ENCODE measurements at regions not wholly inside any gene's neighbourhood (a gene's known extent, or its start where the extent isn't known, plus 50 kb on each side); places are given as distances from the start of the nearest gene placed in this dataset.

DNA sequence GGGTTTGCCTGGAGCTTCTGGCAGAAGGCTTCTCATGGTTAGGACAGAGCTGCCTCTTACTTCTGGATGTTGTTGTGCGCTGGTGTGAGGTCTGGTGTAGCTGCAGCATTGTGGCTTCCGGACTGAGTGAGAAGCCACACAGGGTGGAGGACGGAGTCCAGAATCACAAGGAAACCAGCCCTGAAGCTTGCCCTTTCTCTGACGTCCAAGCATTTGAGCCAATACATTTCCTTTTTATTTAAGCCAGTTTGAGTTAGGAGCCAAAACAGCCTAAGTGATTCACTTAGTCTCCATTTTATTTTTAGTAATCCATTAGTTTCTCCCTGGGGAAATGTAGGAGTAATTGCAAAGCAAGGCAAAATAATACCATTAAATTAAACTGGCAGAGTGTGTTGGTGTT, 402.4 kb upstream of the RGS6 start:
- no peaks in the 10 kb centered on the region for H3K36me3 ChIP-seq
- H3K4me3 ChIP-seq, result no peak overlapping the region
- H3K9me3 ChIP-seq, result no peaks in the 10 kb centered on the region
- 70% methylated on average over 4 of the region's 4 CpGs; no CpG with 5 or more reads in 1 of the 2 donors for WGBS, 2 donors (ENCODE audit: low coverage in 1 of 2)
- H3K27me3 ChIP-seq, result no peaks in the 10 kb centered on the region
- TF ChIP-seq, protein P1, sequence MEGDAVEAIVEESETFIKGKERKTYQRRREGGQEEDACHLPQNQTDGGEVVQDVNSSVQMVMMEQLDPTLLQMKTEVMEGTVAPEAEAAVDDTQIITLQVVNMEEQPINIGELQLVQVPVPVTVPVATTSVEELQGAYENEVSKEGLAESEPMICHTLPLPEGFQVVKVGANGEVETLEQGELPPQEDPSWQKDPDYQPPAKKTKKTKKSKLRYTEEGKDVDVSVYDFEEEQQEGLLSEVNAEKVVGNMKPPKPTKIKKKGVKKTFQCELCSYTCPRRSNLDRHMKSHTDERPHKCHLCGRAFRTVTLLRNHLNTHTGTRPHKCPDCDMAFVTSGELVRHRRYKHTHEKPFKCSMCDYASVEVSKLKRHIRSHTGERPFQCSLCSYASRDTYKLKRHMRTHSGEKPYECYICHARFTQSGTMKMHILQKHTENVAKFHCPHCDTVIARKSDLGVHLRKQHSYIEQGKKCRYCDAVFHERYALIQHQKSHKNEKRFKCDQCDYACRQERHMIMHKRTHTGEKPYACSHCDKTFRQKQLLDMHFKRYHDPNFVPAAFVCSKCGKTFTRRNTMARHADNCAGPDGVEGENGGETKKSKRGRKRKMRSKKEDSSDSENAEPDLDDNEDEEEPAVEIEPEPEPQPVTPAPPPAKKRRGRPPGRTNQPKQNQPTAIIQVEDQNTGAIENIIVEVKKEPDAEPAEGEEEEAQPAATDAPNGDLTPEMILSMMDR (IDR thresholded peaks at IDR 0.05), result no peak
- intact Hi-C loops (cut with DNase I; ENCODE audit: low total_unique reads), result no loop called here
- H3K4me1 ChIP-seq, result no peaks in the 10 kb centered on the region
- no peak for DNase-seq
- in situ Hi-C loops (cut with MboI; ENCODE audit: low pct_ligation_motif_present in 1 of 4, low pct_unique_long_range_greater_than_20kb in 1 of 4, low sequenced_read_pairs in 3 of 4), result no loop called here
- H3K27ac ChIP-seq, result no peak overlapping the region

DNA sequence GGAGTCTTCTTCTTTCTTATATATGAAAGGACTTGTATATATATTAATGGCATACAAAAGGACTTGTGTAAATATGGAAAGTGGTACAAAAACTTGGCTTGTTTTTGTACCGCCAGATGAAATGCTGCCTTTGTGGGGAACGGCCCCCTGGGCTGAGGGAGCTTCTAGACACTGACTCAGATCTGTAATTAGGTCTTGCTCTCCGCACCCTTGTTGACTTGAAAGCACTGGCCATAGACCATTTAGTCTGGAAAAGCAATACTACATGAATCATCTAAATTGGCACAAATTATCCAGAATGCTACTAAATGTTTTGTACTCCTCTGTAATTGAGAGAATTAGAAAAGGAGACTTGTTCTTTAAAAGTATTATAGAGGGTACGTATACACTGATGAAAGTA, 399.9 kb upstream of the RGS6 start:
- H3K27ac ChIP-seq, result no peak overlapping the region
- 88 to 89% methylated on average over 4 of the region's 4 CpGs for WGBS, 2 donors (ENCODE audit: low coverage in 1 of 2)

DNA sequence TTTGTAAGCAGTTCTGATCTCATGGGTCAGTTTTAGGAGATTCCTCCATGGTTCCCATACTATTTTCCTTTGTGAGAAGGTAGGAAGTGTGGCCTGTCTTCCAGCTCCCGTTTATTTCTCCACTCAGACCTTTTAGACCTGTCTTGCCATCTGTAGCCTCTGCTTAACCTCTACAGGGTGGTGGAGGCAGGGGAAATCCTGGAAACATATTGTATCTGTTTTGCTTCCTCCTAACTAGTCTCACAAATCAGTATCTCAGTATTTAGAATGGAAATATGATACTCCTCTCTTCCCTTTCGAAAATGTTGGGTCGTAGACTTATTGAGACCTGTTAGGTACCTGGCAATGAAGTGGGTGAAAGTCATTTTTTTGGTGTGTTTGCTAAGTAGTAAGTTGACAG, 399.4 kb upstream of the RGS6 start:
- H3K27me3 ChIP-seq, result no peaks in the 10 kb centered on the region
- in situ Hi-C loops (cut with MboI; ENCODE audit: low pct_ligation_motif_present in 1 of 4, low pct_unique_long_range_greater_than_20kb in 1 of 4, low sequenced_read_pairs in 3 of 4), result no loop called here
- H3K9me3 ChIP-seq, result no peaks in the 10 kb centered on the region
- H3K4me3 ChIP-seq, result no peak overlapping the region
- H3K27ac ChIP-seq, result no peak overlapping the region
- intact Hi-C loops (cut with DNase I; ENCODE audit: low total_unique reads), result no loop called here
- H3K4me1 ChIP-seq, result peaks cover 0 to 13% (median 4%) of the 10 kb centered on the region in 4 donors
- no peak for TF ChIP-seq POLR2A (IDR thresholded peaks at IDR 0.05)
- no peak for TF ChIP-seq POLR2AphosphoS5 (IDR thresholded peaks at IDR 0.05)
- no peak for DNase-seq
- no peaks in the 10 kb centered on the region for H3K36me3 ChIP-seq
- WGBS, 2 donors (ENCODE audit: low coverage in 1 of 2), result 78 to 80% methylated on average over 3 of the region's 3 CpGs

More for the DNA sequence above, 399.9 kb upstream of the RGS6 start:
- Histone ChIP-seq H3K4me1 (peaks cover 0 to 13% (median 4%) of the 10 kb centered on the region in 4 donors), H3K4me3 (no peak overlapping the region), H3K9me3 (no peaks in the 10 kb centered on the region), H3K27me3 (no peaks in the 10 kb centered on the region), H3K36me3 (no peaks in the 10 kb centered on the region)
- DNase-seq, result no peak
- in situ Hi-C loops (cut with MboI; ENCODE audit: low pct_ligation_motif_present in 1 of 4, low pct_unique_long_range_greater_than_20kb in 1 of 4, low sequenced_read_pairs in 3 of 4), result no loop called here
- intact Hi-C loops (cut with DNase I; ENCODE audit: low total_unique reads), result no loop called here
- TF ChIP-seq, protein P1 (IDR thresholded peaks at IDR 0.05), result no peak
- TF ChIP-seq POLR2AphosphoS5 (IDR thresholded peaks at IDR 0.05) (no peak), POLR2A (IDR thresholded peaks at IDR 0.05) (no peak)

DNA sequence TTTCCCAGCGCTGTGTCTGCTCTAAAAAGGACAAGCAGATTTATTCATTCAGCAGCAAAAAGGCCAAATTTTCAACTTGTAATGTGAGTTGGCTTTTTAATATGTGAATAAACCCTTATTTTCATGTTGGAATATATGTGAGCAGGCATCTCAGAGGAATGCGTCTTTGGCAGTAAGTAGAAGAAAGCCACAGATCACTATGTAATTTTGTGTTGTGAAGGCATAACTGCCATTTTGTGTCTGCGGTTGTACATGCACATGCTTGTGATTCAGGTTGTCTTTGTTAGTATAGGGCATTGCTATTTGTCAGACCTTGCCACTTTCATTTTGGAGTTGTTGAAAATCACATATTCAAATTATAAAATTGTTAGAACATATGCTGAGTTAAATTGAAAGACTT, 398.8 kb upstream of the RGS6 start:
- intact Hi-C loops (cut with DNase I; ENCODE audit: low total_unique reads) (no loop called here), in situ Hi-C loops (cut with MboI; ENCODE audit: low pct_ligation_motif_present in 1 of 4, low pct_unique_long_range_greater_than_20kb in 1 of 4, low sequenced_read_pairs in 3 of 4) (no loop called here)
- 88 to 92% methylated on average over 3 of the region's 3 CpGs for WGBS, 2 donors (ENCODE audit: low coverage in 1 of 2)
- no peak for DNase-seq
- Histone ChIP-seq H3K36me3 (no peaks in the 10 kb centered on the region), H3K27ac (no peak overlapping the region), H3K4me3 (no peak overlapping the region), H3K27me3 (no peaks in the 10 kb centered on the region), H3K4me1 (peaks cover 0 to 16% (median 4%) of the 10 kb centered on the region in 4 donors), H3K9me3 (no peaks in the 10 kb centered on the region)
- TF ChIP-seq EP300 (IDR thresholded peaks at IDR 0.05; ENCODE audit: low read depth), result no peak
- TF ChIP-seq POLR2A (IDR thresholded peaks at IDR 0.05), result no peak
- TF ChIP-seq POLR2AphosphoS5 (IDR thresholded peaks at IDR 0.05), result no peak
- TF ChIP-seq, protein P1 (IDR thresholded peaks at IDR 0.05), result no peak

DNA sequence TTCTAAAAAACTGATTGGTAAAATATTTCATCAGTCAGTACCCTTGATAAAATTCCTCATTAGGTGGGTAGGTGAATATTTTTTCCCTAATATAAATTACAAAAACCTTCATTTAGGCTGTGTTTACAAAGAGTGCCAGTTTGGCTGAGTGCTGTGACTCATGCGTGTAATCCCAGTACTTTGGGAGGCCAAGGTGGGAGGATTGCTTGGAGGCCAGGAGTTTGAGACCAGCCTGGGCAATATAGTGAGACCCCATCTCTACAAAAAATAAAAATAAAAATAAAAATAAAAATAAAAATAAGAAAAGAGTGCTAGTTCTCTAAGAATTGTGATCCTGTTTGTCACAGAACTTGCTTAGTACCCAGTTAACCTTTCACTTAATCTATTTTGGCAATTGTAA, 398.4 kb upstream of the RGS6 start:
- in situ Hi-C loops (cut with MboI; ENCODE audit: low pct_ligation_motif_present in 1 of 4, low pct_unique_long_range_greater_than_20kb in 1 of 4, low sequenced_read_pairs in 3 of 4) (no loop called here), intact Hi-C loops (cut with DNase I; ENCODE audit: low total_unique reads) (no loop called here)
- WGBS, 2 donors (ENCODE audit: low coverage in 1 of 2), result 89 to 100% methylated on average over 1 of the region's 1 CpG
- TF ChIP-seq, protein P1 (IDR thresholded peaks at IDR 0.05), result no peak
- no peaks in the 10 kb centered on the region for H3K27me3 ChIP-seq
- DNase-seq, result no peak
- H3K36me3 ChIP-seq, result no peaks in the 10 kb centered on the region
- peaks cover 0 to 20% (median 4%) of the 10 kb centered on the region in 4 donors for H3K4me1 ChIP-seq
- no peak overlapping the region for H3K4me3 ChIP-seq
- no peaks in the 10 kb centered on the region for H3K9me3 ChIP-seq
- H3K27ac ChIP-seq, result no peak overlapping the region

Data from transverse colon (tissue), 4 donors.